IMR-90 (cell line): ENCODE measurements at regions not wholly inside any gene's neighbourhood (a gene's known extent, or its start where the extent isn't known, plus 50 kb on each side); places are given as distances from the start of the nearest gene placed in this dataset.

Source experiments
- ATAC-seq: fragments of 200-7000 bp; cut with Tn5 transposase; 2 replicates; pipeline ENCODE4 v1.9.1; 2020; ENCODE audit warnings: low read depth, mild to moderate bottlenecking, moderate library complexity
- BruUV-seq: library from RNA; stranded (reverse); fragments of 400-500 nt; replicated peaks from 2 replicates; lab custom pipeline; 2021; lab: Mats Ljungman, UMichigan
- CTCF ChIA-PET: fragments of 300-600 bp; formaldehyde crosslinking; extraction: SDS; loops from one replicate; lab custom pipeline; 2021; ENCODE audit warnings: antibody characterized with exemption; lab: Yijun Ruan, JAX
- POLR2A ChIA-PET: fragments of 300-600 bp; sonication (Branson Sonifier 250); formaldehyde crosslinking; loops from one replicate; lab custom pipeline; 2022; ENCODE audit warnings: antibody characterized with exemption; ENCODE audit not compliant: unreplicated experiment; lab: Charles Lee
- DNase-seq: peaks from one replicate; pipeline ENCODE4 v3.0.0; 2013
- H2AFZ ChIP-seq: replicated peaks from 2 replicates; pipeline ENCODE3; 2013; ENCODE audit warnings: low read length, mild to moderate bottlenecking; ENCODE audit not compliant: poor library complexity
- H2AK5ac ChIP-seq: 2 replicates; pipeline ENCODE4 v1.6.1; 2013; ENCODE audit warnings: low read depth, low read length, inconsistent platforms
- H2AK9ac ChIP-seq: replicated peaks from 2 replicates; pipeline ENCODE3; 2013; ENCODE audit warnings: mild to moderate bottlenecking, low read depth, low read length, moderate library complexity; ENCODE audit not compliant: poor library complexity
- H2BK120ac ChIP-seq: 2 replicates; pipeline ENCODE4 v1.6.1; 2013; ENCODE audit warnings: low read depth, low read length, inconsistent platforms
- H2BK15ac ChIP-seq: 3 replicates; pipeline ENCODE4 v1.6.1; 2013; ENCODE audit warnings: low read depth, low read length, inconsistent platforms
- H2BK20ac ChIP-seq: 2 replicates; pipeline ENCODE4 v1.6.1; 2013; ENCODE audit warnings: low read depth, mild to moderate bottlenecking, inconsistent platforms, low read length, moderate library complexity
- H2BK5ac ChIP-seq: 2 replicates; pipeline ENCODE4 v1.6.1; 2013; ENCODE audit warnings: mild to moderate bottlenecking, low read depth, low read length, inconsistent platforms; ENCODE audit not compliant: poor library complexity, severe bottlenecking
- H3K14ac ChIP-seq: replicated peaks from 2 replicates; pipeline ENCODE4 v1.6.1; 2013; ENCODE audit warnings: low read depth, low read length, inconsistent platforms
- H3K18ac ChIP-seq: 2 replicates; pipeline ENCODE4 v1.6.1; 2013; ENCODE audit warnings: low read depth, low read length, control low read depth
- H3K23ac ChIP-seq: 2 replicates; pipeline ENCODE4 v1.6.1; 2013; ENCODE audit warnings: low read depth, low read length, inconsistent platforms
- H3K27ac ChIP-seq: 2 replicates; pipeline ENCODE4 v1.5.1; 2013; ENCODE audit warnings: mild to moderate bottlenecking, control low read depth, low read length; ENCODE audit not compliant: insufficient read depth
- H3K27me3 ChIP-seq: 2 replicates; pipeline ENCODE4 v1.6.1; 2013; ENCODE audit warnings: low read length; ENCODE audit not compliant: control insufficient read depth, insufficient read depth
- H3K36me3 ChIP-seq: 2 replicates; pipeline ENCODE4 v1.6.1; 2013; ENCODE audit warnings: low read length, mixed read lengths; ENCODE audit not compliant: control insufficient read depth, insufficient read depth
- H3K4ac ChIP-seq: 2 replicates; pipeline ENCODE4 v1.6.1; 2013; ENCODE audit warnings: low read depth, low read length, inconsistent platforms
- H3K4me1 ChIP-seq: 2 replicates; pipeline ENCODE4 v1.6.1; 2013; ENCODE audit warnings: low read length, mixed read lengths; ENCODE audit not compliant: control insufficient read depth, insufficient read depth
- H3K4me2 ChIP-seq: 2 replicates; pipeline ENCODE4 v1.6.1; 2013; ENCODE audit warnings: low read depth, mild to moderate bottlenecking, control low read depth, low read length, moderate library complexity
- H3K4me3 ChIP-seq: 2 replicates; pipeline ENCODE4 v1.5.1; 2013; ENCODE audit warnings: low read depth, mild to moderate bottlenecking, control low read depth, low read length, moderate library complexity; ENCODE audit not compliant: insufficient read depth
- H3K56ac ChIP-seq: 2 replicates; pipeline ENCODE4 v1.6.1; 2013; ENCODE audit warnings: low read length, inconsistent platforms; ENCODE audit not compliant: insufficient read depth; ENCODE audit errors: extremely low read depth
- H3K79me1 ChIP-seq, 2 experiments: 2 replicates each; pipeline ENCODE4 v1.6.1; 2013; ENCODE audit warnings: low read length in 2 of 2, inconsistent platforms in 1 of 2, low read depth in 1 of 2
- H3K9ac ChIP-seq: 2 replicates; pipeline ENCODE4 v1.6.1; 2013; ENCODE audit warnings: low read depth, low read length, control low read depth
- H3K9me1 ChIP-seq: 2 replicates; pipeline ENCODE4 v1.6.1; 2013; ENCODE audit warnings: low read length, inconsistent platforms; ENCODE audit not compliant: insufficient read depth
- H3K9me3 ChIP-seq: 2 replicates; pipeline ENCODE4 v1.6.1; 2013; ENCODE audit warnings: low read length; ENCODE audit not compliant: control insufficient read depth, insufficient read depth
- H4K20me1 ChIP-seq: 2 replicates; pipeline ENCODE4 v1.6.1; 2013; ENCODE audit warnings: low read length, inconsistent platforms; ENCODE audit not compliant: insufficient read depth
- H4K5ac ChIP-seq: 2 replicates; pipeline ENCODE4 v1.6.1; 2013; ENCODE audit warnings: mild to moderate bottlenecking, low read depth, low read length, control low read depth
- H4K8ac ChIP-seq, 2 experiments: 2 replicates each; pipeline ENCODE4 v1.6.1; 2013; ENCODE audit warnings: low read depth in 2 of 2, low read length in 2 of 2, control low read depth in 1 of 2, inconsistent platforms in 1 of 2
- H4K91ac ChIP-seq: 2 replicates; pipeline ENCODE4 v1.6.1; 2013; ENCODE audit warnings: low read depth, low read length, inconsistent platforms; ENCODE audit not compliant: insufficient read depth
- CEBPB ChIP-seq: IDR thresholded peaks from 2 replicates; pipeline ENCODE4 v1.6.1; 2012; ENCODE audit warnings: low read depth, low read length, improper control_type of control experiment
- CHD1 ChIP-seq: IDR thresholded peaks from 2 replicates; pipeline ENCODE4 v1.6.1; 2012; ENCODE audit warnings: low read depth, low read length, improper control_type of control experiment
- CTCF ChIP-seq: conservative IDR thresholded peaks from 2 replicates; pipeline ENCODE4 v1.5.1; 2012; ENCODE audit warnings: mild to moderate bottlenecking, low read depth, low read length, improper control_type of control experiment
- ELK1 ChIP-seq: fragments of 150-350 bp; IDR thresholded peaks from 2 replicates; pipeline ENCODE4 v1.6.1; 2016; ENCODE audit warnings: low read depth, mild to moderate bottlenecking, low read length, moderate library complexity, borderline replicate concordance
- MAFK ChIP-seq: IDR thresholded peaks from 2 replicates; pipeline ENCODE4 v1.6.1; 2012; ENCODE audit warnings: low read depth, low read length, improper control_type of control experiment
- MXI1 ChIP-seq: IDR thresholded peaks from 2 replicates; pipeline ENCODE4 v1.6.1; 2012; ENCODE audit warnings: low read depth, mild to moderate bottlenecking, low read length, moderate library complexity, borderline replicate concordance
- NFE2L2 ChIP-seq: fragments of 150-350 bp; IDR thresholded peaks from 2 replicates; pipeline ENCODE4 v1.6.1; 2016; ENCODE audit warnings: low read depth, mild to moderate bottlenecking, low read length
- RAD21 ChIP-seq: IDR thresholded peaks from 2 replicates; pipeline ENCODE4 v1.6.1; 2012; ENCODE audit warnings: low read length, improper control_type of control experiment
- RCOR1 ChIP-seq: IDR thresholded peaks from 2 replicates; pipeline ENCODE4 v1.6.1; 2012; ENCODE audit warnings: mild to moderate bottlenecking, low read length, improper control_type of control experiment; ENCODE audit not compliant: insufficient replicate concordance
- SMC3 ChIP-seq: fragments of 150-350 bp; IDR thresholded peaks from 2 replicates; pipeline ENCODE4 v1.6.1; 2016; ENCODE audit warnings: low read depth, mild to moderate bottlenecking, antibody characterized with exemption, low read length, moderate library complexity
- WGBS, 2 experiments: methylation state at CpG; one replicate each; pipeline versions ENCODE4 v1.1.5 to v1.1.7; 2013; ENCODE audit warnings: missing lambda C conversion rate in 2 of 2; ENCODE audit not compliant: insufficient read length in 1 of 2; ENCODE audit errors: extremely low coverage in 2 of 2; 5-methylcytosine and 5-hydroxymethylcytosine counted together
- dilution Hi-C: fragments of 300-500 bp; cut with HindIII; formaldehyde crosslinking; loops from one replicate; pipeline ENCODE4 v1.14.3; 2018; ENCODE audit warnings: low sequenced_read_pairs; ENCODE audit not compliant: unreplicated experiment
- in situ Hi-C: fragments of 300-500 bp; cut with MboI; formaldehyde crosslinking; loops from 3 replicates; pipeline ENCODE4 v1.14.3; 2019; ENCODE audit warnings: low sequenced_read_pairs, inconsistent platforms, mixed read lengths
- intact Hi-C: fragments of 100-400 bp; cut with micrococcal nuclease; formaldehyde crosslinking; loops from 2 replicates; pipeline ENCODE4 v1.10.0; 2022

GRCh38 chr3:83873550-83873949, 1085.2 kb upstream of the CADM2 start:
- ChIA-PET POLR2A (no interaction called here), CTCF (no interaction called here)
- intact Hi-C loops (no loop called here), dilution Hi-C loops (no loop called here), in situ Hi-C loops (no loop called here)
- no peak overlapping the region for H3K4me2 ChIP-seq
- no peak overlapping the region for H3K18ac ChIP-seq
- H3K14ac ChIP-seq = no peak overlapping the region
- H4K8ac ChIP-seq = no peak overlapping the region
- WGBS, 2 experiments = no CpG with 5 or more reads among the region's 2 CpGs
- H4K20me1 ChIP-seq = no peaks in the 10 kb centered on the region
- no TSS peak for BruUV-seq
- H4K91ac ChIP-seq = no peak overlapping the region
- no peak overlapping the region for H4K5ac ChIP-seq
- no peaks in the 10 kb centered on the region for H3K27me3 ChIP-seq
- no peak overlapping the region for H2BK20ac ChIP-seq
- H2AFZ ChIP-seq = no peak overlapping the region
- H3K4me1 ChIP-seq = no peaks in the 10 kb centered on the region
- H3K9me1 ChIP-seq = no peaks in the 10 kb centered on the region
- no peaks in the 10 kb centered on the region; the same call in 1 of the 2 replicates for H3K9me3 ChIP-seq
- H3K56ac ChIP-seq = no peak overlapping the region
- H3K4ac ChIP-seq = no peak overlapping the region
- TF ChIP-seq RAD21 (no peak), RCOR1 (no peak), CEBPB (no peak), MAFK (no peak), CHD1 (no peak), CTCF (no peak), NFE2L2 (no peak), SMC3 (no peak), ELK1 (no peak), MXI1 (no peak)
- ATAC-seq (no peak), DNase-seq (no peak)
- H3K27ac ChIP-seq = no peak overlapping the region
- H2BK5ac ChIP-seq = no peak overlapping the region
- H2AK5ac ChIP-seq = no peak overlapping the region
- H3K79me1 ChIP-seq = no peaks in the 10 kb centered on the region
- H2BK15ac ChIP-seq = no peak overlapping the region
- no peak overlapping the region for H3K9ac ChIP-seq
- H3K23ac ChIP-seq = no peak overlapping the region
- no peak overlapping the region for H2AK9ac ChIP-seq
- no peak overlapping the region for H2BK120ac ChIP-seq
- H3K36me3 ChIP-seq = no peaks in the 10 kb centered on the region
- H3K4me3 ChIP-seq = no peak overlapping the region
